IPS DF 6.9 (cell line): ENCODE measurements at regions not wholly inside any gene's neighbourhood (a gene's known extent, or its start where the extent isn't known, plus 50 kb on each side); places are given as distances from the start of the nearest gene placed in this dataset.
"Not testable (repeated sequence)": the region's sequence is repeated elsewhere in the genome, so short reads cannot be mapped to it uniquely, and the experiment has no call there.

Experiments
- DNase-seq: peaks from one replicate; pipeline ENCODE4 v3.0.0-alpha.2; 2013; ENCODE audit warnings: low read depth, low spot score
- H3K27ac ChIP-seq: one replicate; pipeline ENCODE4 v1.5.1; 2013; ENCODE audit warnings: low read length, control low read depth
- H3K27me3 ChIP-seq: 2 replicates; pipeline ENCODE4 v1.6.1; 2013; ENCODE audit warnings: mild to moderate bottlenecking, low read length; ENCODE audit not compliant: control insufficient read depth, insufficient read depth
- H3K36me3 ChIP-seq: 2 replicates; pipeline ENCODE4 v1.6.1; 2013; ENCODE audit warnings: low read length; ENCODE audit not compliant: control insufficient read depth, insufficient read depth
- H3K4me1 ChIP-seq: 2 replicates; pipeline ENCODE4 v1.6.1; 2013; ENCODE audit warnings: low read length; ENCODE audit not compliant: control insufficient read depth, insufficient read depth
- H3K4me3 ChIP-seq: 2 replicates; pipeline ENCODE4 v1.5.1; 2013; ENCODE audit warnings: mild to moderate bottlenecking, low read length
- H3K9me3 ChIP-seq: 2 replicates; pipeline ENCODE4 v1.6.1; 2013; ENCODE audit warnings: low read length, inconsistent platforms; ENCODE audit not compliant: control insufficient read depth, insufficient read depth
- WGBS: extraction: QIAGEN DNeasy Blood & Tissue Kit; methylation state at CpG from one replicate; pipeline ENCODE4 v1.1.7; 2013; ENCODE audit warnings: mixed read lengths, missing lambda C conversion rate; ENCODE audit not compliant: insufficient read length, insufficient coverage; 5-methylcytosine and 5-hydroxymethylcytosine counted together

GRCh38 chr3:75332794-75333193 is 331.3 kb upstream of the FRG2C start:
- no peaks in the 10 kb centered on the region for H3K9me3 ChIP-seq
- H3K36me3 ChIP-seq, result no peaks in the 10 kb centered on the region
- H3K4me1 ChIP-seq, result no peaks in the 10 kb centered on the region; the same call in 1 of the 2 replicates
- H3K27me3 ChIP-seq, result no peaks in the 10 kb centered on the region
- DNase-seq, result no peak
- no CpG with 5 or more reads among the region's 2 CpGs for WGBS
- no peak overlapping the region for H3K4me3 ChIP-seq
- H3K27ac ChIP-seq, result no peak overlapping the region

DNA sequence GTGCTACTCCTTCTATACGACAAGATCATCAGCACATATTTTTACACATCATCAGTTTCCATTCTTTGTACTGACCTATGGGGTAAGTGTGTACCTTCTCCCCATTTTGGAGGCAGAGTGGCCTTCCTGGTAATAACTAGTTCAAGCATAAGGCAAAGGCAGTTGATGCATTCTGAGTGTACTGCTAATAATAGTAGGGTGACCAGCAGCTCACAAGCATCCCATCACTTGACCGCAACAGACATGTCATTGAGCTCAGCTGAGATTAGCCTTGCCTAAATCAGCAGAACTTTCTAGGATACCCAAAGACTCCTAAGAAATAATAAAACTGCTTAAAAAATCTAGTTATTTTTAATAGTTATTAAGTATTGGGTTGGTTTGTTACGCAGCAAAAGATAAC is 329.8 kb upstream of the FRG2C start:
- no peak for DNase-seq
- no CpG with 5 or more reads among the region's 3 CpGs for WGBS
- Histone ChIP-seq H3K27ac (no peak overlapping the region), H3K27me3 (no peaks in the 10 kb centered on the region), H3K36me3 (no peaks in the 10 kb centered on the region), H3K4me3 (no peak overlapping the region), H3K9me3 (no peaks in the 10 kb centered on the region), H3K4me1 (no peaks in the 10 kb centered on the region; the same call in 1 of the 2 replicates)

DNA sequence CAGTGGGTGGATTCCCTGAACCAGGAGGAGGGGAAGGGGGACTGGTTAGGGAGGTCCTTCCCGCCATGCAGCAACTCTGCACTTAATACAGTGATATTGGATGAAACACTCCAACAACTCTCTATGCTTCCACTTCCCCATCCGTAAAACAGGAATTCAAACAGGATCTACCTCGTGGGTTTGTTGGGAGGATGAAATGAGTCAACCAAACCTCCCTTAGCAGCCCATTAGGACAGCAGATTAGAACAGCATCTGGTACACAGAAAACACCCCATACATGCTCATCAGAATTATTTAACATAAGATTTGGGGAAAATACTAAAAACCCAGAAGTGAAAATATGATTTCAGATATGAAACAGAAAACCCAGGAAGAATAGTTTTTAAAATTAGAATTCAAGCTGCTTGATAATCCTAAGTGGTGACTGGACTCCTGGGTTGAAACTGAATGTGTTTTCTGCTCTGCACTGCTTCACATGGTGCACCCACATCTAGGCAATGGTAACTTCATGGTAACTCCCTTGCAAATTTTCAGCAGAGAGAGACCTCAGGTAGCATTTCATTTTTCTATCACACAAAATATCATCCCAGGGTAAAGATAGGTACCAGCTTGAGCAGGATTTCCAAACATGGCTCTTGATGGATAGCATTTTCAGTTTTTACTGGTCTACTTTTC is 326.8 kb upstream of the FRG2C start:
- Histone ChIP-seq H3K4me3 (no peak overlapping the region), H3K27ac (no peak overlapping the region), H3K9me3 (no peaks in the 10 kb centered on the region), H3K4me1 (no peaks in the 10 kb centered on the region), H3K27me3 (no peaks in the 10 kb centered on the region), H3K36me3 (no peaks in the 10 kb centered on the region)
- WGBS, result no CpG with 5 or more reads among the region's 3 CpGs
- no peak for DNase-seq

- H3K4me3 ChIP-seq, result no peak overlapping the region
- no peaks in the 10 kb centered on the region for H3K9me3 ChIP-seq
- DNase-seq, result no peak
- no CpG with 5 or more reads among the region's 3 CpGs for WGBS
- no peaks in the 10 kb centered on the region for H3K4me1 ChIP-seq
- H3K27me3 ChIP-seq, result no peaks in the 10 kb centered on the region
- no peaks in the 10 kb centered on the region for H3K36me3 ChIP-seq
- H3K27ac ChIP-seq, result no peak overlapping the region
Observed at GRCh38 chr3:75338342-75338741, 325.8 kb upstream of the FRG2C start.

GRCh38 chr3:75341324-75342067 is 322.6 kb upstream of the FRG2C start:
- H3K4me3 ChIP-seq, result no peak overlapping the region; the same call in 1 of the 2 replicates
- H3K27ac ChIP-seq, result no peak overlapping the region
- no peaks in the 10 kb centered on the region for H3K9me3 ChIP-seq
- no CpG with 5 or more reads among the region's 12 CpGs for WGBS
- no peaks in the 10 kb centered on the region for H3K36me3 ChIP-seq
- no peaks in the 10 kb centered on the region for H3K27me3 ChIP-seq
- no peaks in the 10 kb centered on the region for H3K4me1 ChIP-seq
- no peak for DNase-seq

GRCh38 chr3:75342425-75342824 is 321.7 kb upstream of the FRG2C start:
- WGBS, result no CpG with 5 or more reads among the region's 5 CpGs

GRCh38 chr3:75350536-75350935 is 313.6 kb upstream of the FRG2C start:
- DNase-seq, H3K27me3 ChIP-seq, H3K4me1 ChIP-seq, H3K4me3 ChIP-seq, H3K36me3 ChIP-seq, H3K9me3 ChIP-seq, H3K27ac ChIP-seq: not testable (repeated sequence)
- no CpG with 5 or more reads among the region's 9 CpGs for WGBS

More at GRCh38 chr3:75342425-75342824, 321.7 kb upstream of the FRG2C start:
- Histone ChIP-seq H3K27me3 (no peaks in the 10 kb centered on the region), H3K27ac (no peak overlapping the region), H3K36me3 (no peaks in the 10 kb centered on the region), H3K9me3 (no peaks in the 10 kb centered on the region), H3K4me1 (no peaks in the 10 kb centered on the region), H3K4me3 (no peak overlapping the region)
- no peak for DNase-seq

GRCh38 chr3:75362086-75362784 is 301.9 kb upstream of the FRG2C start:
- not testable (repeated sequence) for H3K4me3 ChIP-seq, DNase-seq, H3K9me3 ChIP-seq, H3K27me3 ChIP-seq, H3K27ac ChIP-seq, H3K36me3 ChIP-seq, H3K4me1 ChIP-seq
- WGBS, result no CpG with 5 or more reads among the region's 16 CpGs

DNA sequence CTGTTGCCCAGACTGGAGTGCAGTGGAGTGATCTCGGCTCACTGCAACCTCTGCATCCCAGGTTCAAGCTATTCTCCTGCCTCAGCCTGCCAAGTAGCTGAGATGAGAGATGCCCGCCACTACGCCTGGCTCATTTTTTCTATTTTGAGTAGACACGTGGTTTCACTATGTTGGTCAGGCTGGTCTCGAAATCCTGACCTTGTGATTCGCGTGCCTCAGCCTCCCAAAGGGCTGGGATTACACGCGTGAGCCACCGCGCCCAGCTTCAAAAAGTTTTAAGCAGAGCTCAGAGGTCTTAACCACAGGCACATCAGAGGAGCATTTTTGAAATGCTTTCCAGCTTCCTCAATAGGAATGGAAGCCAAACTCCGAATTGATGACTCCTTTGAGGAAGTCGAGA is 291.2 kb upstream of the FRG2C start:
- not testable (repeated sequence) for DNase-seq, H3K4me3 ChIP-seq

DNA sequence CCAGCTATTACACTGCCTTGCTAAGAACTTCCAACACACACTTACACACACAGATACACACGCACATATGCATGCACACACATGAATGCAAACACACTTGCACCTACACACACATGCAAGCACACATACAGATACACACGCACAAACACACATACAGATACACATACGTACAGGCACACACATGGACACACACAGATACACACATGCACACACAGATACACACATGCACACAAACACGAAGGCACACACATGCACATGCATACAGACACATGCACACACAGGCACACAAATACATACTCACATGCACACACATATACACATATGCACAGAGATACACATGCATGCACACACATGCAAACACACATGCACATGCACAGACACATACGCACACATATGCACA is 284.3 kb upstream of the FRG2C start:
- H3K27me3 ChIP-seq, DNase-seq, H3K27ac ChIP-seq, H3K4me1 ChIP-seq, H3K9me3 ChIP-seq, H3K36me3 ChIP-seq, H3K4me3 ChIP-seq: not testable (repeated sequence)
- no CpG with 5 or more reads among the region's 5 CpGs for WGBS

More for the DNA sequence above, 291.2 kb upstream of the FRG2C start:
- not testable (repeated sequence) for H3K36me3 ChIP-seq, H3K4me1 ChIP-seq, H3K9me3 ChIP-seq, H3K27ac ChIP-seq, H3K27me3 ChIP-seq
- WGBS, result no CpG with 5 or more reads among the region's 13 CpGs
